ENCODE measurements at regions not wholly inside any gene's neighbourhood (a gene's known extent, or its start where the extent isn't known, plus 50 kb on each side); places are given as distances from the start of the nearest gene placed in this dataset.
A peak's percentile ranks its signal among the peaks of the same experiment; 100 is the strongest.
"Not testable (repeated sequence)": the region's sequence is repeated elsewhere in the genome, so short reads cannot be mapped to it uniquely, and the experiment has no call there.

DNA sequence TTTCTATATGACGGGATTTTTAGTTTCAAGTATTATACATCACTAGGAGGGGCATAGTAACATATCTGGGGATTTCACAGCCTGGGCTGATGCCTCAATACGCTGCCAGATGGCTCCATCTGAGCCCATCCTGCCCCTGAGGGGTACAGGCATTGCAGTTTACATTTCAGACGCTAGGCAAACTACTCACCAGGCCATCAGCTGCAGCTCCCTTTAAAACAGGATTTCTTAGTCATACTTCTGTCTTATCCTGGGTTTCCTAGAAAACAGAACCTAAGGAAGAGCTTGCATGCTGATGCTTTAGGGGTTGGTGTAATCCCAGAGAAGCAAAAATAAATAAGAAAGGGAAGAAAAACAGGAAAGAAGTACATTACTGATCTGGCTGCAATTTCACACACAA, 372.8 kb upstream of the PIK3R1 start:
- dilution Hi-C loops (cut with MboI; ENCODE audit: extremely low pct_ligation_motif_present, low sequenced_read_pairs): no loop called here
- peak; percentile 68 for FAIRE-seq

DNA sequence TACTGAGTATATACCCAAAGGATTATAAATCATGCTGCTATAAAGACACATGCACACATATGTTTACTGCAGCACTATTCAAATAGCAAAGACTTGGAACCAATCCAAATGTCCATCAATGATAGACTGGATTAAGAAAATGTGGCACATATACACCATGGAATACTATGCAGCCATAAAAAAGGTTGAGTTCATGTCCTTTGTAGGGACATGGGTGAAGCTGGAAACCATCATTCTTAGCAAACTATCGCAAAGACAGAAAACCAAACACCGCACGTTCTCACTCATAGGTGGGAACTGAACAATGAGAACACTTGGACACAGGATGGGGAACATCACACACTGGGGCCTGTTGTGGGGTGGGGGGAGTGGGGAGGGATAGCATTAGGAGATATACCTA, 378.3 kb upstream of the PIK3R1 start:
- H2AFZ ChIP-seq (ENCODE audit: control insufficient read depth, low read length); dilution Hi-C loops (cut with MboI; ENCODE audit: extremely low pct_ligation_motif_present, low sequenced_read_pairs); H3K9ac ChIP-seq (ENCODE audit: control insufficient read depth, extremely low read depth, insufficient read depth, low read length); H3K9me1 ChIP-seq (ENCODE audit: control insufficient read depth, extremely low read depth, insufficient read depth, low read length); DNase-seq (ENCODE audit: low read depth, low spot score); H3K4me2 ChIP-seq (ENCODE audit: control insufficient read depth, extremely low read depth, insufficient read depth, low read depth, low read length); H3K4me3 ChIP-seq (ENCODE audit: control insufficient read depth in 2 of 3, extremely low read depth in 1 of 3, insufficient read depth in 2 of 3, low read depth in 1 of 3, low read length in 3 of 3); H3K4me1 ChIP-seq (ENCODE audit: control insufficient read depth, extremely low read depth, insufficient read depth, low read length); H4K20me1 ChIP-seq (ENCODE audit: control insufficient read depth, extremely low read depth, insufficient read depth, low read length); H3K36me3 ChIP-seq (ENCODE audit: control insufficient read depth in 2 of 2, extremely low read depth in 1 of 2, insufficient read depth in 2 of 2, low read length in 2 of 2); H3K27me3 ChIP-seq (ENCODE audit: control insufficient read depth, extremely low read depth, insufficient read depth, low read length); H3K27ac ChIP-seq (ENCODE audit: control insufficient read depth, insufficient read depth, low read length); H3K79me2 ChIP-seq (ENCODE audit: control insufficient read depth, insufficient read depth, low read length); FAIRE-seq; H3K9me3 ChIP-seq (ENCODE audit: control insufficient read depth, low read depth, low read length): not testable (repeated sequence)

More for the DNA sequence above, 372.8 kb upstream of the PIK3R1 start:
- no peak overlapping the region for H3K9ac ChIP-seq (ENCODE audit: control insufficient read depth, extremely low read depth, insufficient read depth, low read length)
- H2AFZ ChIP-seq (ENCODE audit: control insufficient read depth, low read length): no peak overlapping the region
- H4K20me1 ChIP-seq (ENCODE audit: control insufficient read depth, extremely low read depth, insufficient read depth, low read length): no peaks in the 10 kb centered on the region
- no peak overlapping the region for H3K4me2 ChIP-seq (ENCODE audit: control insufficient read depth, extremely low read depth, insufficient read depth, low read depth, low read length)
- H3K27ac ChIP-seq (ENCODE audit: control insufficient read depth, insufficient read depth, low read length): no peak overlapping the region
- H3K9me3 ChIP-seq (ENCODE audit: control insufficient read depth, low read depth, low read length): no peaks in the 10 kb centered on the region
- H3K4me1 ChIP-seq (ENCODE audit: control insufficient read depth, extremely low read depth, insufficient read depth, low read length): no peaks in the 10 kb centered on the region
- no peaks in the 10 kb centered on the region for H3K27me3 ChIP-seq (ENCODE audit: control insufficient read depth, extremely low read depth, insufficient read depth, low read length)
- TF ChIP-seq EZH2 (IDR thresholded peaks at IDR 0.05; ENCODE audit: low read length) (no peak), CTCF (optimal IDR thresholded peaks at IDR 0.05 in 1 of 3, IDR thresholded peaks at IDR 0.05 in 1 of 3, conservative IDR thresholded peaks at IDR 0.05 in 1 of 3; ENCODE audit: extremely low read depth in 1 of 3, insufficient read depth in 2 of 3, low read length in 3 of 3) (peak; percentile 68 to 85 (median 77))
- H3K4me3 ChIP-seq (ENCODE audit: control insufficient read depth in 2 of 3, extremely low read depth in 1 of 3, insufficient read depth in 2 of 3, low read depth in 1 of 3, low read length in 3 of 3): no peak overlapping the region
- DNase-seq (ENCODE audit: low read depth, low spot score): peak; percentile 4
- H3K79me2 ChIP-seq (ENCODE audit: control insufficient read depth, insufficient read depth, low read length): no peaks in the 10 kb centered on the region
- no peaks in the 10 kb centered on the region for H3K9me1 ChIP-seq (ENCODE audit: control insufficient read depth, extremely low read depth, insufficient read depth, low read length)
- H3K36me3 ChIP-seq (ENCODE audit: control insufficient read depth in 2 of 2, extremely low read depth in 1 of 2, insufficient read depth in 2 of 2, low read length in 2 of 2): no peaks in the 10 kb centered on the region

- H3K27ac ChIP-seq (ENCODE audit: control insufficient read depth, insufficient read depth, low read length); H3K79me2 ChIP-seq (ENCODE audit: control insufficient read depth, insufficient read depth, low read length); H3K9me1 ChIP-seq (ENCODE audit: control insufficient read depth, extremely low read depth, insufficient read depth, low read length); H3K4me1 ChIP-seq (ENCODE audit: control insufficient read depth, extremely low read depth, insufficient read depth, low read length); dilution Hi-C loops (cut with MboI; ENCODE audit: extremely low pct_ligation_motif_present, low sequenced_read_pairs); H3K36me3 ChIP-seq (ENCODE audit: control insufficient read depth in 2 of 2, extremely low read depth in 1 of 2, insufficient read depth in 2 of 2, low read length in 2 of 2); H3K9me3 ChIP-seq (ENCODE audit: control insufficient read depth, low read depth, low read length); H3K9ac ChIP-seq (ENCODE audit: control insufficient read depth, extremely low read depth, insufficient read depth, low read length); H3K4me3 ChIP-seq (ENCODE audit: control insufficient read depth in 2 of 3, extremely low read depth in 1 of 3, insufficient read depth in 2 of 3, low read depth in 1 of 3, low read length in 3 of 3); H2AFZ ChIP-seq (ENCODE audit: control insufficient read depth, low read length); H3K4me2 ChIP-seq (ENCODE audit: control insufficient read depth, extremely low read depth, insufficient read depth, low read depth, low read length); H4K20me1 ChIP-seq (ENCODE audit: control insufficient read depth, extremely low read depth, insufficient read depth, low read length); H3K27me3 ChIP-seq (ENCODE audit: control insufficient read depth, extremely low read depth, insufficient read depth, low read length); FAIRE-seq; DNase-seq (ENCODE audit: low read depth, low spot score): not testable (repeated sequence)
Measured at GRCh38 chr5:67836496-67836895, 379.1 kb upstream of the PIK3R1 start.
